Caco-2 (cell line): ENCODE measurements at regions not wholly inside any gene's neighbourhood (a gene's known extent, or its start where the extent isn't known, plus 50 kb on each side); places are given as distances from the start of the nearest gene placed in this dataset.

Experiments
- BruUV-seq: library from RNA; stranded (reverse); fragments of 400-500 nt; replicated peaks from 2 replicates; lab custom pipeline; 2021; lab: Mats Ljungman, UMichigan
- CTCF ChIA-PET: fragments of 300-600 bp; sonication (Branson Sonifier 250); formaldehyde crosslinking; loops from one replicate; lab custom pipeline; 2022; ENCODE audit warnings: antibody characterized with exemption; lab: Charles Lee
- POLR2A ChIA-PET: fragments of 300-600 bp; sonication (Branson Sonifier 250); formaldehyde crosslinking; loops from one replicate; lab custom pipeline; 2022; ENCODE audit warnings: antibody characterized with exemption; lab: Charles Lee
- DNase-seq, 2 experiments: peaks; one replicate each; pipeline versions ENCODE4 v3.0.0 to v3.0.0-alpha.2; 2020 to 2022
- H3K27me3 ChIP-seq: replicated peaks from 2 replicates; pipeline ENCODE4 v1.6.0; 2011; ENCODE audit warnings: low read length; ENCODE audit not compliant: control insufficient read depth, insufficient read depth
- H3K36me3 ChIP-seq: 2 replicates; pipeline ENCODE4 v1.5.1; 2011; ENCODE audit warnings: low read length; ENCODE audit not compliant: control insufficient read depth, insufficient read depth
- H3K4me1 ChIP-seq: fragments of 250-450 bp; sonication (Bioruptor Pico); 2 replicates; pipeline ENCODE4 v1.5.1; 2020; ENCODE audit warnings: mild to moderate bottlenecking
- H3K4me3 ChIP-seq: 2 replicates; pipeline ENCODE4 v1.5.1; 2011; ENCODE audit warnings: low read depth, mild to moderate bottlenecking, control low read depth, low read length
- H3K9me3 ChIP-seq: fragments of 250-450 bp; sonication (Bioruptor Pico); 2 replicates; pipeline ENCODE4 v1.5.1; 2020; ENCODE audit warnings: mild to moderate bottlenecking, moderate library complexity
- H3K27ac Mint-ChIP-seq: one replicate; pipeline ENCODE4 v1.8.0; 2022; ENCODE audit warnings: mixed read lengths; ENCODE audit not compliant: unreplicated experiment
- H3K27me3 Mint-ChIP-seq: one replicate; pipeline ENCODE4 v1.8.0; 2022; ENCODE audit warnings: mixed read lengths; ENCODE audit not compliant: insufficient read depth, unreplicated experiment
- H3K36me3 Mint-ChIP-seq: one replicate; pipeline ENCODE4 v1.8.0; 2022; ENCODE audit warnings: mild to moderate bottlenecking, mixed read lengths; ENCODE audit not compliant: insufficient read depth, unreplicated experiment
- H3K4me1 Mint-ChIP-seq: one replicate; pipeline ENCODE4 v1.8.0; 2022; ENCODE audit warnings: low read depth, mixed read lengths; ENCODE audit not compliant: unreplicated experiment
- H3K4me3 Mint-ChIP-seq: one replicate; pipeline ENCODE4 v1.8.0; 2022; ENCODE audit warnings: mild to moderate bottlenecking, moderate library complexity, mixed read lengths; ENCODE audit not compliant: unreplicated experiment
- H3K9me3 Mint-ChIP-seq: one replicate; pipeline ENCODE4 v1.8.0; 2022; ENCODE audit warnings: mixed read lengths; ENCODE audit not compliant: unreplicated experiment
- CTCF ChIP-seq, 2 experiments: fragments of 200-600 bp in 1 of 2; IDR thresholded peaks; 1 replicate in 1 of 2; 2 replicates in 1 of 2; pipeline versions ENCODE4 v1.5.1 to v1.8.0; 2011 to 2022; ENCODE audit warnings: antibody characterized with exemption in 1 of 2, control low read depth in 1 of 2, inconsistent platforms in 1 of 2, low read depth in 1 of 2, low read length in 1 of 2, mild to moderate bottlenecking in 1 of 2, moderate library complexity in 1 of 2; ENCODE audit not compliant: insufficient read depth in 1 of 2, severe bottlenecking in 1 of 2, unreplicated experiment in 1 of 2
- intact Hi-C: fragments of 100-400 bp; cut with micrococcal nuclease; formaldehyde crosslinking; loops from one replicate; pipeline ENCODE4 v1.10.0; 2022; ENCODE audit not compliant: unreplicated experiment

DNA sequence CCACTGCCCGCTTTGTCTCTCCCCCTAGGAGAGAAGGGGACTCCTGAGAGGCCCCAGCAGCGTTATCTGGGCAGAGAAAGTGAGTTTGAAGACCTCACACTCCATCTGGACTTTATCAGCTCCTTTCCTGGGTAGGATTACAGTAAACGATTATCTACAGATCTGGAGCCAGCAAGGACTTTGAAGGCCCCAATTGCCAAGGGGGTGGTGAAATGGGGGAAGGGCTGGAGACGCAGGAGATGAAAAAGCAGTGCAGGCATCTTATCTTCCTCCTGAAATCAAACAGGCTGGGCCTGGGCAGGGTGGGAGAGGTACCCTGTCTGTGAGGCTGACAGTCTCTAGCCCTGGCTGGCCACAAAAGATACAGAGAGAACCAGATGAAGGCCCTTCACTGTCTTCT, 105.8 kb upstream of the MSX2 start:
- H3K4me3 ChIP-seq, result no peak overlapping the region
- Mint-ChIP-seq H3K27ac (peak overlapping the region; percentile 63), H3K4me3 (peak overlapping the region; percentile 4), H3K36me3 (peaks cover 19% of the 10 kb centered on the region), H3K9me3 (no peaks in the 10 kb centered on the region), H3K4me1 (peaks cover 68% of the 10 kb centered on the region), H3K27me3 (no peaks in the 10 kb centered on the region)
- H3K4me1 ChIP-seq, result peaks cover 76% of the 10 kb centered on the region
- H3K27me3 ChIP-seq, result no peaks in the 10 kb centered on the region
- DNase-seq, result peak; percentile 82 to 93
- CTCF ChIA-PET, result interaction anchor here (0.6 to 1.0 kb wide), 2 partner anchors 33 to 95 kb away, joined by 3 read pairs; no protein-coding TSS in a partner anchor
- no peaks in the 10 kb centered on the region for H3K36me3 ChIP-seq
- peaks cover 3% of the 10 kb centered on the region; the same call in 1 of the 2 replicates for H3K9me3 ChIP-seq
- POLR2A ChIA-PET, result no interaction called here
- TF ChIP-seq CTCF (IDR thresholded peaks at IDR 0.05; ENCODE audit: insufficient read depth in 1 of 2, low read depth in 1 of 2, low read length in 1 of 2, severe bottlenecking in 1 of 2, unreplicated experiment in 1 of 2), result no peak
- intact Hi-C loops, result loop anchor here (2.0 to 5.0 kb wide), 2 partner anchors 38 to 96 kb away; no protein-coding TSS in a partner anchor
- no TSS peak for BruUV-seq

DNA sequence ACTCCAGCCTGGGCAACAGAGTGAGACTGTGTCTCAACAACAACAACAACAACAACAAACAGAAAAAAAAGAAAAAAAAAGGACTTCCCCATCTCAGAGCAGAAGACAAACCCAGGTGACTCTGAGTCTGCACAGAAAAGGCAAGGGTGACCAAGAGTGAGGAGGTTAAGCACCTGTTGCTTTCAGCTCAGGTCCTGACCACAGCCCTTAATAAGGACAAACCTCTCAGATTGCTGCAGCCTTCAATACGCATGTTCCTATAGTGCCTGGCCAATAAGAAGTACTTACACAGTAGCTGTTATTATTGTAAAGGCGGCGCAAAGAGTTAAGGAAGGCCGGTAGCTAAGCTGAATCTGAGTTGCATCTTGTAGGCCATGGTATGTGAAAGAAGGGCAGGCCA, 102.3 kb upstream of the MSX2 start:
- Histone ChIP-seq H3K4me3 (no peak overlapping the region), H3K27me3 (no peaks in the 10 kb centered on the region), H3K36me3 (no peaks in the 10 kb centered on the region), H3K4me1 (peaks cover 82% of the 10 kb centered on the region), H3K9me3 (no peaks in the 10 kb centered on the region)
- no peak for TF ChIP-seq CTCF (IDR thresholded peaks at IDR 0.05; ENCODE audit: insufficient read depth in 1 of 2, low read depth in 1 of 2, low read length in 1 of 2, severe bottlenecking in 1 of 2, unreplicated experiment in 1 of 2)
- BruUV-seq, result no TSS peak
- Mint-ChIP-seq H3K4me3 (no peak overlapping the region), H3K36me3 (peaks cover 19% of the 10 kb centered on the region), H3K27me3 (no peaks in the 10 kb centered on the region), H3K27ac (peak overlapping the region; percentile 71), H3K4me1 (peaks cover 64% of the 10 kb centered on the region), H3K9me3 (no peaks in the 10 kb centered on the region)
- ChIA-PET CTCF (no interaction called here), POLR2A (no interaction called here)
- no peak for DNase-seq
- intact Hi-C loops, result no loop called here

DNA sequence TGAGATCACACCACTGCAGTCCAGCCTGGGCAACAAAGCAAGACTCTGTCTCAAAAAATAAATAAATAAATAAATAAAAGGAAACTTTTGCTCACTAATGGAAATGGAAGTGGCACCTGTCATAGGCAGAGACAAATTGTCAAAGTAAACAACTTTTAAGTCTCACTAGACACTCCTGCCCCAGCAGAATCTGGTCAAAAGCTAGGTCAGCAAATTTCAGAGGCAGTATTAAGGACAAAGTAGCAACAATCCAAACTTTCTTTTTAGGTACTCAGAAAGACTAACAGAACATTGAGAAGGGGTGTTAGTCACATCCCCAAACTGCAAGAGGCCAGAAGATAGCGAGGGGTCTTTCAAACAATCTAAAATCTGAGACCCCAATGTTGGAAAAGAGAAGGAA, 101.4 kb upstream of the MSX2 start:
- Mint-ChIP-seq H3K9me3 (no peaks in the 10 kb centered on the region), H3K4me1 (peaks cover 65% of the 10 kb centered on the region)

More for the DNA sequence above, 101.4 kb upstream of the MSX2 start:
- H3K36me3 Mint-ChIP-seq, result peaks cover 19% of the 10 kb centered on the region
- intact Hi-C loops, result no loop called here
- H3K4me3 ChIP-seq, result no peak overlapping the region
- no peaks in the 10 kb centered on the region for H3K27me3 ChIP-seq
- H3K27ac Mint-ChIP-seq, result peak overlapping the region; percentile 83
- ChIA-PET POLR2A (no interaction called here), CTCF (interaction anchor here (0.6 kb wide), 1 partner anchor 299 kb away, joined by 5 read pairs; no protein-coding TSS in a partner anchor)
- H3K4me1 ChIP-seq, result peaks cover 79% of the 10 kb centered on the region
- no peak for DNase-seq
- no TSS peak for BruUV-seq
- TF ChIP-seq CTCF (IDR thresholded peaks at IDR 0.05; ENCODE audit: insufficient read depth in 1 of 2, low read depth in 1 of 2, low read length in 1 of 2, severe bottlenecking in 1 of 2, unreplicated experiment in 1 of 2), result no peak
- H3K36me3 ChIP-seq, result no peaks in the 10 kb centered on the region
- no peaks in the 10 kb centered on the region for H3K9me3 ChIP-seq
- no peak overlapping the region for H3K4me3 Mint-ChIP-seq
- no peaks in the 10 kb centered on the region for H3K27me3 Mint-ChIP-seq
